Lung (tissue), 11 donors: ENCODE measurements at regions not wholly inside any gene's neighbourhood (a gene's known extent, or its start where the extent isn't known, plus 50 kb on each side); places are given as distances from the start of the nearest gene placed in this dataset.
"Not testable (repeated sequence)": the region's sequence is repeated elsewhere in the genome, so short reads cannot be mapped to it uniquely, and the experiment has no call there.

ENCODE experiments used
- ATAC-seq: fragments of 200-7000 bp; cut with Tn5 transposase; one replicate; pipeline ENCODE4 v1.9.1; 2020; ENCODE audit warnings: moderate number of reproducible peaks; ENCODE audit not compliant: insufficient read depth, low FRiP score
- DNase-seq, 3 donors: peaks; one replicate each; pipeline ENCODE4 v3.0.0-alpha.2; 2013 to 2017
- H3K27ac ChIP-seq, 2 donors: one replicate each; pipeline ENCODE4 v1.5.1; 2013; ENCODE audit warnings: mild to moderate bottlenecking in 2 of 2, moderate library complexity in 2 of 2, control low read depth in 1 of 2, inconsistent platforms in 1 of 2, low read depth in 1 of 2, low read length in 1 of 2
- H3K27me3 ChIP-seq, 3 donors: one replicate each; pipeline ENCODE4 v1.5.1; 2013; ENCODE audit warnings: low read length in 2 of 3; ENCODE audit not compliant: control insufficient read depth in 3 of 3, insufficient read depth in 3 of 3
- H3K36me3 ChIP-seq, 4 donors: one replicate each; pipeline ENCODE4 v1.5.1; 2013; ENCODE audit warnings: low read length in 4 of 4, mild to moderate bottlenecking in 1 of 4, moderate library complexity in 1 of 4; ENCODE audit not compliant: control insufficient read depth in 4 of 4, insufficient read depth in 4 of 4
- H3K4me1 ChIP-seq, 5 donors: one replicate each; pipeline ENCODE4 v1.5.1; 2013; ENCODE audit warnings: low read length in 5 of 5, mild to moderate bottlenecking in 2 of 5, moderate library complexity in 1 of 5; ENCODE audit not compliant: control insufficient read depth in 5 of 5, insufficient read depth in 5 of 5
- H3K4me3 ChIP-seq: one replicate; pipeline ENCODE4 v1.5.1; 2013; ENCODE audit warnings: mild to moderate bottlenecking, control low read depth, moderate library complexity
- H3K9ac ChIP-seq, 2 donors: one replicate each; pipeline ENCODE4 v1.5.1; 2013; ENCODE audit warnings: low read length in 2 of 2, control low read depth in 1 of 2; ENCODE audit not compliant: insufficient read depth in 1 of 2
- H3K9me3 ChIP-seq, 4 donors: one replicate each; pipeline ENCODE4 v1.5.1; 2013; ENCODE audit warnings: low read length in 3 of 4, mild to moderate bottlenecking in 1 of 4, moderate library complexity in 1 of 4; ENCODE audit not compliant: control insufficient read depth in 4 of 4, insufficient read depth in 3 of 4
- CTCF ChIP-seq: IDR thresholded peaks from 2 replicates; pipeline ENCODE4 v1.5.1; 2012; ENCODE audit warnings: mild to moderate bottlenecking; ENCODE audit errors: control extremely low read depth, extremely low read depth
- WGBS, 2 donors: extraction: QIAGEN DNeasy Blood & Tissue Kit; methylation state at CpG; one replicate each; pipeline ENCODE4 v1.1.7; 2013; 5-methylcytosine and 5-hydroxymethylcytosine counted together
- donor health status: control.
- donor health status: control.
- donor health status: Bipolar disorder and iron deficiency.
- donor health status: healthy.
- donor health status: DM: yes; HTN: yes; CAD: no.

- ATAC-seq (no peak), DNase-seq (no peak)
- H3K4me3 ChIP-seq, result no peak overlapping the region
- H3K9ac ChIP-seq, result no peak overlapping the region
- no peaks in the 10 kb centered on the region for H3K36me3 ChIP-seq
- whole genome bisulfite sequencing, 2 donors, result 46 to 67% methylated on average over 3 of the region's 3 CpGs
- no peak for TF ChIP-seq CTCF
- H3K27ac ChIP-seq, result no peak overlapping the region
- H3K27me3 ChIP-seq, result no peaks in the 10 kb centered on the region
- no peaks in the 10 kb centered on the region for H3K4me1 ChIP-seq
- H3K9me3 ChIP-seq, result no peaks in the 10 kb centered on the region
Observed at GRCh38 chr9:28127101-28127500, 553.8 kb upstream of the C9orf72 start.

GRCh38 chr9:28134446-28134976 lies 561.2 kb upstream of the C9orf72 start:
- Histone ChIP-seq H3K9ac (no peak overlapping the region), H3K9me3 (no peaks in the 10 kb centered on the region), H3K4me1 (peaks cover 0 to 7% (median 0%) of the 10 kb centered on the region in 5 donors), H3K27ac (no peak overlapping the region), H3K4me3 (no peak overlapping the region), H3K36me3 (no peaks in the 10 kb centered on the region), H3K27me3 (no peaks in the 10 kb centered on the region)
- WGBS, 2 donors, result 55 to 64% methylated on average over 8 of the region's 8 CpGs
- TF ChIP-seq CTCF, result no peak
- DNase-seq, result peak in 1 of 3 donors; percentile 20
- ATAC-seq, result no peak

GRCh38 chr9:28135549-28135948 lies 562.3 kb upstream of the C9orf72 start:
- Histone ChIP-seq H3K4me1 (peaks cover 0 to 7% (median 0%) of the 10 kb centered on the region in 5 donors), H3K36me3 (no peaks in the 10 kb centered on the region), H3K9ac (no peak overlapping the region), H3K4me3 (no peak overlapping the region), H3K27ac (no peak overlapping the region), H3K9me3 (no peaks in the 10 kb centered on the region), H3K27me3 (no peaks in the 10 kb centered on the region)
- DNase-seq (peak in 1 of 3 donors; percentile 21), ATAC-seq (no peak)
- no peak for TF ChIP-seq CTCF
- 23 to 49% methylated on average over 2 of the region's 2 CpGs for WGBS, 2 donors

- Histone ChIP-seq H3K4me3 (no peak overlapping the region), H3K36me3 (no peaks in the 10 kb centered on the region), H3K27ac (no peak overlapping the region), H3K27me3 (no peaks in the 10 kb centered on the region), H3K4me1 (peaks cover 0 to 7% (median 0%) of the 10 kb centered on the region in 5 donors), H3K9ac (no peak overlapping the region), H3K9me3 (no peaks in the 10 kb centered on the region)
- DNase-seq (no peak), ATAC-seq (no peak)
- TF ChIP-seq CTCF, result no peak
- 71 to 79% methylated on average over 2 of the region's 2 CpGs for WGBS, 2 donors
Observed at GRCh38 chr9:28136113-28136512, 562.8 kb upstream of the C9orf72 start.

- 95% methylated on average over 10 to 14 of the region's 15 CpGs for WGBS, 2 donors
- H3K9me3 ChIP-seq, H3K9ac ChIP-seq, H3K27me3 ChIP-seq, H3K27ac ChIP-seq, ATAC-seq, H3K4me1 ChIP-seq, H3K4me3 ChIP-seq, DNase-seq, H3K36me3 ChIP-seq: not testable (repeated sequence)
Observed at GRCh38 chr9:28147430-28147829, 574.1 kb upstream of the C9orf72 start.
